Hematopoietic multipotent progenitor cell treated with erythropoietin and hydrocortisone succinate and interleukin-3 and kit ligand, for 17 days (in vitro differentiated cells): ENCODE measurements at regions not wholly inside any gene's neighbourhood (a gene's known extent, or its start where the extent isn't known, plus 50 kb on each side); places are given as distances from the start of the nearest gene placed in this dataset.
A peak's percentile ranks its signal among the peaks of the same experiment; 100 is the strongest.

Experiments used
- DNase-seq: peaks from one replicate; pipeline ENCODE4 v3.0.0-alpha.2; 2015; ENCODE audit warnings: low spot score

DNA sequence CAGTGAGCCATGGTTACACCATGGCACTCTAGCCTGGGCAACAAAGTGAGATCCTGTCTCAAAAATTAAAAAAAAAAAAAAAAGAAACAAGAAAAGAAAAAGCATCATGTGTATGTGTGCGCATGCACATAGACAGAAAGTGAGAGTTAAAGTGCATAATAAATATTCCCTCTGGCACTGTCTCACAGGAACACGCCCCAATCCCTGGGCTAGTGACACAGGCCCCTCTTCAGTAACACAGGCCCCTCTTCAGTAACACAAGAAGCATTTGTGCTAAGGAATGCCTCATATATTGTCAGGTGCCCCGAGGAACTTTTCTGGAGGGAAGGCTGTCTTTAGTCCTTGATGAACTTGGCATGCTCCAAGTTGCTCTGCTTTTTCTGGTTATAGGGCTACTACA lies 57.5 kb downstream of the RPL27A start:
- DNase-seq: no peak

DNA sequence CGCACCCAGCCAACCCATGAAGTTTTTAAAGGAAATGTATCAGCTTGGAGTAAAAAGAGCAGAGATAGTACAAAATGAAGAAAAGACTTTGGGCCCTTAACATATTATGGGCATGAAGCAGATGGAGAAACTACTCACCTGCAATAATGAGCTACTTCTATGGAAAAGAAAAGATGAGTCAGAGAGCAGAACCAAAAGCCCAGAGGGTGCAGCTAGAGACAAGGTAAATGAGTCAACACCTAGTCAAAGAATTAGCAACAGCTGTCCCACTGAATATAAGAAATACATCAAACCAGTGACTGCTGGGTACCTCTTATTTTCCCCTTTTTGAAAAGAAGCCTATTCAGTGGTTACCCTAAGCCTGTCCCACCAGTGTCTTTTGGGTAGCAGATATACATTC lies 61.8 kb downstream of the RPL27A start:
- DNase-seq: no peak

DNA sequence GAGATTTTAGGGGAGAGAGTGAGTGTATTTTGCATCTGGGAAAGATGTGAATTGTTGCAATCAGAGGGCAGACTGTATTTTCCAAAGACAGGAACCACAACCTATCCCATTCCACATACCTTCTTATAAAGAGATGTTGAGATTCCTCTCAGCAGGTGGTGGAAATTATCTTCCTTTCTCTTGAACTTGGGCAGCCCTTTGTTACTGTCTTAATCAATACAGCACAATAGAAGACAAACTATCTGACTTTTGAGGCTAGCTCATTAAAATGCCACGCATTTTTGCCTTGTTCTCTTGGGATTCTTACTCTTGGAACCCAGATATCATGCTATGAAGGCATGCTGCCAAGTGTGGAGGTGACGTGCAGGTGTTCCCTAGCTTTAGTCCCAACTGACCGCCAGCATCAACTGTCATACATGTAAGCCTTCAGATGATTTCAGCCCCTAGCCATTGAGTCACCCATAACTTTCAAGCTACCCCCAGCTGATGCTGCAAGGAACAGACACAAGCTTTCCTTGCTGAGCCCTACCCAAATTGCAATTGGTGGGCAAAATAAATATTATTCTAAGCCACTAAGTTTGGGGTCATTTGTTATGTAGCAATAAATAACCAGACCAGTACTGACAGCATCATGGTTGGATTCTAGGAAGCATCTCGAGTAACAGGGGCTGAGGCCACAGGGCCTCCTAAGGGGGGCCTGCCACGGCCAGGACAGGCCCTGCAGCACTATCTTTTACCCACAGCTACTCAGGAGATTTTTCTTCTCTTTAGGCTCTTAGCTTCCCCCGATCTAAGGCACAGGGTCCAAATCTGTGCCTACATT lies 63.0 kb downstream of the RPL27A start:
- DNase-seq: no peak

DNA sequence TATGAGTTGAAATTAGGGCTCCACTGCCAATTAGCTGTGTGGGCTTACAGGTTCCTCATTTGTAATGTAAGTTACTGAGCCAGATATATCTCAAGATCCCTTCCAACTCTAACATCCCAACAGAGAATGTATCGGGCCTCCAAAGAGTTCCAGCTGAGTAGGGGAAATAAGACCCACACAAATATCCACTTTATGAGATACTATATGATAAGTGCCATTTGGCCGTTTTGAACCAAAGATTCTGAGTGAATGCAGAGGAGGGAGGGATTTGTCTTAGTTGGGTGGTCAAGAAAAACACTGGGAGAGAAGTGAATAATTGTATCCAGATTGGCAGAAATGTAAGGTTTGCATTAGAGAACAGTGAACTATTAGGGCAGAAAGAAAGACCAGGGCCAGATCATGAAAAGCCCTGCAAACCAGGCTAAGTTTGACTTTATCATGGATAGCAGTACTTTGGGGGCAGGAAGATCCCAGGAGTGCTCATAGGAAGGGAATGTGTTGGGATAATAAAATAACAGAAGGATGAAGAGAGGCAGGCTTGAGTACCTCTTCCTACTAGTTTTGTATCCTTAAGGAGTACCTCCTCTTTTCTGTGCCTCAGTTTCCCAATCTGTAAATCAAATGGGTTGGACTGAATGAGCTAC lies 63.9 kb downstream of the RPL27A start:
- no peak for DNase-seq

DNA sequence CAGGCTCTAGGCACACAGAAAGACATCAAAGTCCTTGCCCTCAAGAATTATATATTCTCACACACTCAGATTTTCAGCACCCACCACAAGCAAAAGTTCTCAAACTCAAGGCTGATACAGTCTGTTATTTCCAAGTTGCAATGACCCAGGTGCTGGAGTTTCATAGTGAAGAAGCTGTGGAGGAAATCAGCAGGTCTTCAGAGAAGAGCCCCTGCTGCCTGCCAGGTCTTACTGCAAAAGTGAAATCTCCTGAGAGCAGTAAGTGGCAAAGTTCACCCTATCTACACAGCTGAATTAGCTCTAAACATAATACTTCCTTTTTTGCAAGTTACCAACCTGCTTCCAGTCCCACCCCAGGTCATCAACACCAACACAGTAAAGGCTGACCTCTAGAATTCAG lies 64.6 kb downstream of the RPL27A start:
- no peak for DNase-seq

DNA sequence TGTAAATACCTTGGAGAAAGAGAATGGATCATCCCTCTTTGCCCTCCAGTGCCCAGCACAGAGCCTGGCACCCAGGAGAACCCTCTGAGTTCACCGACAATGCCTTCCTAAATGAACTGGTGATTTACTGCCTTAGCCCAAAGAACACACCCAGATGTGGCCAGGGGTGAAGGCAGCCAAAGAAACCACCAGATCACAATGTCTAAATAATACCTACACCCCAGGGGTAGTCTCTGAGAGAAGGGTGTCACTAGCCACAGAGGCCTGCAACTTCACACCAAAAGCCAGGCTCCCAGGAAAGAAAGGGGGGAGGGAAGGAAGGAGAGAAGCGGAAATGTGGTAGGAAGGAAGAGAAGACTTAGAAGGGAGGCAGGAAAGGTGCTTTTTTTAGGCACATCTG lies 65.7 kb downstream of the RPL27A start:
- no peak for DNase-seq

DNA sequence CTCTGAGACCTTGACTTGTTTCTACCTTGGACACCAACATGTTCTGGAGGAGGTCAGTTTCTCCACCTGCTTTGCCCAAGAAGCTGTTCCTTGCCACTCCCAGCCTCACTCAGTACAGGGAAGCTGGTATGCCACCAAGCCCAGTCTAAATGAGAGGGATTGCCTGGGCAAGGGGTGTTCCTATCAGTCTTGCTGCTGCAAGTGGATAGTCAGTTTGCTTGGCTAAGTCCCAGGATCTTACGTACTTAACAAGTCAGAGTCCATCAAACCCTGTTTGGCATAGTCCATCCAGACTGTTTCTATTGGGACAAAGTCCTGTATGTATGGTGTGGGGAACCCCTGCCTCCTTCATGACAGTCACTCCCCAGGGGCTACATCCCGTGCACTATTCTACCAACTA lies 66.6 kb downstream of the RPL27A start:
- no peak for DNase-seq

DNA sequence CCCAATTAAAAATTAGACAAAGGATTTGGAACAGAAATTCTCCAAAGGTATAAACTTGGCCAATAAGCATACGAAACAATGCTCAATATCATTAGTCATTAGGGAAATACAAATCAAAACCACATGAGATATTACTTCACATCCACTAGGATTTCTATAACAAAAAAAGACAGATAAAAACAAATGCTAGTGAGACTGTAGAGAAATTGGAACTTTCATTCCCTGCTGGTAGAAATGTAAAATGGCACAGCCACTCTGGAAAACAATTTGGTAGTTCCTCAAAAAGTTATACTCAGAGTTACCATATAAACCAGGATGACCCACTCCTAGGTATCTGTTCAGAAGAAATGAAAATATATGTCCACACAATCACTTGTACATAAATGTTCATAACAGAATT lies 71.6 kb downstream of the RPL27A start:
- no peak for DNase-seq

DNA sequence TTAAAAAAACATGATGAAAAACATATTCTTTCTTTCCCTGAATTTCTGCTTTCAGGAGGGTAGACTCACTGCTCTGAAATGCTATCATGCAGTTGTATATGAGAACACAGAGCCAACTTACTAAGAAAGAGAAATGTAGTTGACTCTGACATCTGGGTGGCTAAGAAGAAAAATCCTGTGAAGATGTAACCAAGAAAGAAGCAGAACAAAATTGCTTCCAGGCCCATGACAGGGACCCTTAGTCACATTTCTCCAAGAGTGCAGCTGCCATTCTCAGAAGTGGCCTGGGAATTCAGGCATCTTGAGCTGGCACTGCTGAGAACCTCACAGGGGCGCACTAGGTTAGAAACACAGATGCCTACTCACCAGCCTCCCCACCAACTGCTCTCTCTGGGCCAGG lies 73.6 kb downstream of the RPL27A start:
- no peak for DNase-seq

DNA sequence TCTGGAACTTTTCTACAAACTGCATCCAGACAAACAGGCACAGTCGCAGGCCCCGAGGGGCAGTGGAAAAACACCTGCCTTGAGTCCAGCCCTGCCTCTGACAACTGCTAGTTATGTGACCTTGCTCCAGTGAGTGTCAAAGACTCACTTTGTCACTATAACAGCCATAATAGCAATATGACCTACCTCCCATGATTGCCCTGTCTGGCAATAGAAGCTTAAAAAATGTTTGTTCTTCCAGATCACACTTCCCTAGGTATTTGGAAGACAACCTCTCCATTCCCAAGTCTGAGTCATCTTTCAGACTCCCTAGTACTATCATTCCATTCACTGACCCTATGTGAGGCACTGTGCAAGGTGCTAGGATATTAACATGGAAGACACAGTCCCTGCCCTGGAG lies 74.5 kb downstream of the RPL27A start:
- DNase-seq: no peak

DNA sequence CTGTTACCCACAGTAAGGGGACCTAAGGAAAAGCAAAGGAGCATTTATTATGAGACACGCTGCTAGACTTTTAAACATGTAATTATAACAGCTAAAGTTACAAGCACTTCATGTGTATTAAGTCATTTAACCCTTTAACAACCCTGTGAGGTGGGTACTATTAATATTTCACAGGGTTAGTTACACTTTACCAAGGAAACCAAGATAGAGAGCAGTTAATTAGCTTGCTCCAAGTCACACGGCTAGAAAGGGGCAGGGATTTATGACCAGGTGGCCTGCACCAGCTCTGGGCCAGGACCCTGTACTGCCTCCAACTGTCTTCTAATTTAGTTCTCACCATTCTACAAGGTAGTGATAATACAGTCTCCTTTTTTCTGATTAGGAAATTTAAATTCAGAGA lies 74.9 kb downstream of the RPL27A start:
- DNase-seq: no peak

DNA sequence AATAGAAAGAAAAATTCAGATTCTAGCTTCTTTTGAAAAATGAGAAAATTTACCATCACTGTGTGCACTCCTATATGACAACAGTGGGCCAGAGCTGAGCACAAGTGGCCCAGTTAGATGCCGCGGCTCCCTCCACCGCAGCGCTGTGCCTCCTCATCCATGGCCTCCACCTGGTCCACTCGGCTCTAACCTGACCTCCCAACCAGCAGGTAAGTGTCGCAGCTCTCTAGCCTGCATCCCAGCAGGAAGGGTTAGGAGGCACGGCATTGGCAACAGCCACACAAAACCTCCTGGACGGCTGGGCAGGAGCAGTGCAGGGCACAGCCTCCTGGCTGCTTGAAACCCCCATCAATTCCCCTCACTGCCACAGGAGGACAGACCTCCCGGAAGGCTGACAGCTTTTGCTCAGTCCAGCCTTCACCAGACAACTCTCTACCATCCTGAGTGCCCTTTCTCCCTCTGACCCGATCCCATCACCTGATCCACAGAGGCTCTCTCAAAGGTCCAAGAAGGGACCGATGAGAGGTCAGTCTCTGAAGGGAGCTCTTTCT lies 76.1 kb downstream of the RPL27A start:
- DNase-seq: no peak

DNA sequence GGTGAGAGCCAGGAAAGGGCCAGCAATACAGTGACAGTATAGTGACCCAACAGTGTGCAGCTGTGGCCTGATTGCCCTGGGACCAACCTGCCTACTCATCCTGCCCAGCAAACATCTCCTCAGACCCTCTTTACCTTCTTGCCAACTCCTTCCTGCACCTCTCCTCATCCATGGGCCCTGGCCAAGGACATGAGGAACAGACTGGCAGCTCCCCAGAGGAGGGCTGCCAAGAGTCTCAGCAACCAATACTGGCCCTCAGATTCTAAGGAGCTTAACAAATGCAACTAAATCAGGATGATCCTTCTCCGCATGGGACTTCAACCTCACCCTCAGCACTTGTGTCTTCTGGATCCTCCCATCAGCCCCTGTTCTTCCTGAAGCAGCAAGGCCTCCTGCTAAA lies 77.0 kb downstream of the RPL27A start:
- DNase-seq: no peak

DNA sequence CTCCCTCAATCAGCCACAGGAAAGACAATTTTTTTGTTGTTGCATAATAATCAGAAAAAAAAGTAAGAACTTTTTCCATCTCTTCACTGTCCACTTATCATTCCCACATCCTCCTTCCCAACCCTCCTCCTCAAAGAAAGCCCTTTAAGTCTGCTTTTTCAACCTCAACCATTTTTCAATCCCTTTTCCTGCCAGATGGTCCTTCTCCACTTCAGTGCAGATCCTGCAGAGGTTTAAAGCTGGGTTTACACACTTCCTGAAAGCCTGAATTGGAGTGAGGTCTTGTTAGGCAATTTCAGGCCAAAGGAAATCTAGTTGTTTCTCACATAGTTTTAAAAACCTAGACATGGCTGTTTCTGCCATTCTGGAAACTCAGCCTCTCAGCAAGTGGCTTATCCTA lies 78.3 kb downstream of the RPL27A start:
- no peak for DNase-seq

DNA sequence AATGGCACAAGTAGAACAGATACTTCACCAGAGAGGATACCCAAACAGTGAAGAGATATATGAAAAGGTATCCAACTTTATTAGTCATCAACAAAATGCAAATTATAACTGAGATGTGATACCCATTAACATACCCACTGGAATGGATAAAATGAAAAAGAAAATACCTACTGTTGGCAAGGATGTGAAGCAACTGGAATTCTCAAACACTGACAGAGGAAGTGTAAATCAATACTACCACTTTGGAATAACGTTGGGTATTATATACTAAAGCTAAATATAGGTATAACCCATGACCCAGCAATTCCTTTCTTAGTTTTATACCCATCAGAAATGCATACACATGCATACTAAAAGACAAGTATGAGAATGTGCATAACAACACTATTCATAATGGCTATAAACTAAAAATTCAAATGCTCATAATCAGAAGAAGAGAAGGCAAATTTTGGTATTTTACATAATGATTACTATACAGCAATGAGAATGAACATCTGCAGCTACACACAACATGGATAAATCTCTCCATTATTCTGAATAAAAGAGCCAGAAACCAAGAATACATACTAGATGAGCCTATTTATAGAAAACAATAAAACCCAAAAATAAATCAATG lies 80.6 kb downstream of the RPL27A start:
- DNase-seq: no peak

DNA sequence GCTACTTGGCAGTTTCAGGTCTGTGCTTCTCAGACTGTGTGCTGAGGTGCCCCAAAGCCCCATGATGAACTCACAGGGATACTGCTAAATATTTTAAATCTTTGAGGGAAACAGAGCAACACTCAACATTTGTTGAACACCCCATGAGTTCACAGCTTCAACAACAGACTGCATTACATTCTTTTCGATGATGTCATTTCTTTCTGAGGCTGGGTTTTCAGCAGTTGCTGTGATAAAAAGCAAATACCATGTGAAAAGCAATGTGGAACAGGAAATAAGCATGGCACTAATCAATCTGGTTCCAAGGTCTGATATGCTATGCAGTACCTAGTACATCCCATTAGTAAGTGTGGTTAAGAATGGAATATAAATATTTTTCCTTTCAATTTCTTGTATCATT lies 82.7 kb downstream of the RPL27A start:
- no peak for DNase-seq

DNA sequence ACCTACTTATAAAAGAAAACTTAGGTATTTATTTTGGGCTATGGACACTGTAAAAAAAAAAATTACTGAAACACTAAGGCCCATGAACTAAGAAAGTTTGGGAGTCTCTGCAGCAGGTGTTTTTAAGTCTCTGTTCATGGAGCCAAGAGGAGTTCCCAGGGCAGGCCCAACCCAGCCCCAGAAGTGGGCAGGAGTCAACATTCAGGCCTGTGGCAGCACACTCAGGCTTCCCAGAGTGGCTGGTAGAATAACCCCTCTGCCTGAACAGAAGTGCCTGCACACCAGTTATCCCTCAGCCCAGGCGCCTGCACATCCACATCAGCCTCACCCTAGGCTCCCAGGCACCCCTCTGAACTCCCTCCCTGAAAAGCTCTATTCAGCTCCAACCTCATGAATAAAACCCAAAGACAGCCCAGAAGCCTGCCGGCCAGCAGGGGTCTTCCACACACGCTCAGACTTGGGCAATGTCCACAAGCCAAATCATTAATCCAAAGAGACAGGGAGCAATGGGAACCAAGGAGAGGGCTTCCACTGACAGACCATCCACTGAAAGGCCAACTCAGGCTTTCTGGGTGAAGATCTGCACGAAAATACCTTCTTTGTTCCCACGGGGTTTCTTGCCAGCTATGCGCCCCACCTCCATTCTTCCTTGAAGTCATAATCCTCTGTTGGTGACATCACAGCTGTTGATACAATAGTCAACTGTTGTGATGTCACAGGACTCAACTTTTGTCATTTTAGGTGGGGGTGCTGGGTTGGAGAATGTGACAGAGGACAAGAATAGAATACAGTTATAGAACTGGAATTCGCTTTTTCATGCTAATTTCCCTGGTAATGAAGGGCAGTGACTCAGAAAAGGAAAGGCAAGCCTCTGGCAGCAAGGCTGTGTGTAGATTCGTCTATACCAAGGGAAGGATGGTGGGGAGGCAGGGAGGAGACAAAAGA lies 83.7 kb downstream of the RPL27A start:
- no peak for DNase-seq

DNA sequence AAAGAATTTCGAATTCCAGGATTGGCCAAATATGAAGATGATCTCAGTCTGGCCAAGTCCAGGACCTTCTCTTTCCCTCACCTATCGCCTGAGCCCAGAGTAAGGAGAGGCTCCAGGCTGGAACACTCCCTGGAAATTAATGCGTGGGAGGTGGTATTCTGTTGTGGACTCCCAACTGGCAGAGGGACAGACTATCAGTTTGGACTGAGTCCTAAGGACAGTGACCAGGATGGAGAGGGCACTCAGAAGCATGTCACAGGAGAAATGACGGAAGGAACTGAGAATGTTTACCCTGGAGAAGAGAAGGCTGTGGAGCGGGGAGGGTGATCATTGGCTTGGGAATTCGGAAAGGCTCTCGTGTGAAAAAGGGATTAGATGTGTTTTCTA lies 84.4 kb downstream of the RPL27A start:
- DNase-seq: no peak

DNA sequence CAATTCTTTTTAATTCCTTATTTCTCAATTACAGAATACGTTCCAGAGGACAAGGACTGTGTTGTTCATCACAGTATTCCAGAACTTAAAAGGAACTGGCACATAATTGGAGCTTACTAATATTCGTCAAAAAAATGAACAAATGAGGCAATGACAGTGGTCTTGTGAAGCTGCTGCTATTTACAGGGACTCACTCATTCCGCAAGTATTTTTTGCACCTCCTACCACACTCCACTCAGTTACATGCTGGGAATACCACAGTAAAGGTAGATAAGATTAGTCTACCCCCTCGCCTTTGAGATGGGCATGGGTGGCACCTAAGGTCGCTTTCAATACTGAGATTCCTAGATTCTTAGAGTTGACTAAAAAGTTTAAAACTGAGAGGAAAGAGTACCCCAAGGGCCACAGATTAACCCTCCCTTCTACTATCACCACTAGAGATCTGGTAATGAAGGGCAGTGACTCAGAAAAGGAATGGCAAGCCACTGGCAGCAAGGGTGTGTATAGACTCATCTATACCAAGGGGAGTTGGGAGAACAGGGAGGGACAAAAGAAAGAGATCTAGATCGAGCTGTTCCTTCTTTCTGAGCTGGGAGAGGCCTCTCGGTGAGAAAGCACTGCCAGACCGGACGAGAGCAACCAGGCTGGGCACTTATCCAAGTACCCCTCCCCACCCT lies 85.0 kb downstream of the RPL27A start:
- peak; percentile 63 for DNase-seq

DNA sequence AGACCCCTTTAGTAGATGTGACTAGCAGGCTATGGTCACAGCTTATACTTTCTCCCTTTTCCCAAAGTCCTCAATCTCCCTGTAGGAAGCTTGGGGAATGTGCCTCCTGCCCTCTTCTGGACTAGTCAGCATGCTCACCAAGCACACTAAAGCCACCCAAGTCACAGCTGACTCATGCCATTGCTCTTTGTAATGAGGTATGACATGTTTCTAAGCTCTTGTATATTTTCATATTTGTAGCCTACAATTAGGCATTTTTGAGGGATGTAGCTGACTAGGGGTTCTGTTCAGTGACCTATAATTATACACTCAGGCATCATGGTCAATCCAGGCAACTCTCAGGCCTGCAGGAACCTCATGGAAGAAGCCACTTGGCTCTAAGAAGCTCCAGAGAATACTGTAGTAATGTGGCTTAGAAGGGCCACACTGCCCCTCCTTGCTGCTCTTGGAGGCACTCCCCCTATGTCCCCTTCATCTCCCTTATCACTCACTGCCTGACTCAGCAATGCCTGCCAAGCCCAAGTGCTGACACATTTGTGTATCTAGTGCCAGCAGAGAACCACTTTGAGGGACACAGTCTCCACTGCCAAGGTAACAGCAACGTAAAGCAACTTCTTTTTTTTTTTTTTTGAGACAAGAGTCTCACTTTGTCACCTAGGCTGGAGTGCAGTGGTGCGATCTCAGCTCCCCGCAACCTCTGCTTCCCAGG lies 86.2 kb downstream of the RPL27A start:
- DNase-seq: peak; percentile 95
